A673 (cell line): ENCODE measurements at regions not wholly inside any gene's neighbourhood (a gene's known extent, or its start where the extent isn't known, plus 50 kb on each side); places are given as distances from the start of the nearest gene placed in this dataset.

Source experiments
- BruUV-seq: library from RNA; stranded (reverse); fragments of 400-500 nt; replicated peaks from 2 replicates; lab custom pipeline; 2021; lab: Mats Ljungman, UMichigan
- CTCF ChIA-PET: fragments of 300-600 bp; sonication (Branson Sonifier 250); formaldehyde crosslinking; loops from one replicate; lab custom pipeline; 2022; ENCODE audit warnings: antibody characterized with exemption; lab: Charles Lee
- POLR2A ChIA-PET: fragments of 300-600 bp; sonication (Branson Sonifier 250); formaldehyde crosslinking; loops from one replicate; lab custom pipeline; 2022; ENCODE audit warnings: antibody characterized with exemption; ENCODE audit not compliant: low non-redundant PET; lab: Charles Lee
- DNase-seq: peaks from one replicate; pipeline ENCODE4 v3.0.0-alpha.2; 2015; ENCODE audit warnings: low spot score
- H3K27ac ChIP-seq: fragments of 200-600 bp; sonication (generic); 2 replicates; pipeline ENCODE4 v1.5.1; 2016; ENCODE audit warnings: mixed run types, low read depth, mild to moderate bottlenecking, mixed read lengths, antibody characterized with exemption, low read length; ENCODE audit not compliant: poor library complexity, severe bottlenecking
- H3K27me3 ChIP-seq: fragments of 200-600 bp; sonication (generic); replicated peaks from 2 replicates; pipeline ENCODE4 v1.6.1; 2017; ENCODE audit warnings: mixed run types, low read depth, mild to moderate bottlenecking, mixed read lengths, antibody characterized with exemption, low read length; ENCODE audit not compliant: insufficient read depth, poor library complexity
- H3K36me3 ChIP-seq: fragments of 200-600 bp; sonication (generic); 2 replicates; pipeline ENCODE4 v1.6.1; 2016; ENCODE audit warnings: mixed run types, mild to moderate bottlenecking, mixed read lengths, antibody characterized with exemption, low read length; ENCODE audit not compliant: insufficient read depth, poor library complexity, severe bottlenecking
- H3K4me1 ChIP-seq: fragments of 200-600 bp; sonication (generic); 2 replicates; pipeline ENCODE4 v1.6.1; 2017; ENCODE audit warnings: mixed run types, mild to moderate bottlenecking, mixed read lengths, antibody characterized with exemption, low read length; ENCODE audit not compliant: insufficient read depth, poor library complexity, severe bottlenecking
- H3K4me3 ChIP-seq: fragments of 200-600 bp; sonication (generic); 2 replicates; pipeline ENCODE4 v1.5.1; 2016; ENCODE audit warnings: low read depth, mixed run types, mild to moderate bottlenecking, mixed read lengths, low read length; ENCODE audit not compliant: poor library complexity, severe bottlenecking
- H3K9me3 ChIP-seq: fragments of 200-600 bp; sonication (generic); 2 replicates; pipeline ENCODE4 v1.6.1; 2016; ENCODE audit warnings: mixed run types, low read depth, mild to moderate bottlenecking, mixed read lengths, antibody characterized with exemption, low read length; ENCODE audit not compliant: poor library complexity, severe bottlenecking
- CTCF ChIP-seq: fragments of 300-800, 200-600 bp; sonication (generic); conservative IDR thresholded peaks from 2 replicates; pipeline ENCODE4 v1.5.1; 2017; ENCODE audit warnings: low read depth, mild to moderate bottlenecking, antibody characterized with exemption, low read length, moderate library complexity, mixed read lengths
- EZH2 ChIP-seq: fragments of 200-600 bp; sonication (generic); IDR thresholded peaks from 2 replicates; pipeline ENCODE4 v1.6.1; 2017; ENCODE audit warnings: borderline replicate concordance, low read depth, mild to moderate bottlenecking, mixed read lengths, antibody characterized with exemption, low read length; ENCODE audit not compliant: poor library complexity, severe bottlenecking
- intact Hi-C: fragments of 100-400 bp; cut with micrococcal nuclease; formaldehyde crosslinking; loops from one replicate; pipeline ENCODE4 v1.10.0; 2022; ENCODE audit not compliant: unreplicated experiment

GRCh38 chr11:116543099-116543498, 229.7 kb downstream of the BUD13 start:
- Histone ChIP-seq H3K36me3 (no peaks in the 10 kb centered on the region), H3K4me3 (no peak overlapping the region), H3K9me3 (no peaks in the 10 kb centered on the region), H3K27ac (no peak overlapping the region), H3K4me1 (no peaks in the 10 kb centered on the region), H3K27me3 (peaks cover 92% of the 10 kb centered on the region)
- no peak for DNase-seq
- intact Hi-C loops: no loop called here
- POLR2A ChIA-PET: no interaction called here
- no TSS peak for BruUV-seq
- TF ChIP-seq CTCF (no peak), EZH2 (no peak)
- CTCF ChIA-PET: no interaction called here

DNA sequence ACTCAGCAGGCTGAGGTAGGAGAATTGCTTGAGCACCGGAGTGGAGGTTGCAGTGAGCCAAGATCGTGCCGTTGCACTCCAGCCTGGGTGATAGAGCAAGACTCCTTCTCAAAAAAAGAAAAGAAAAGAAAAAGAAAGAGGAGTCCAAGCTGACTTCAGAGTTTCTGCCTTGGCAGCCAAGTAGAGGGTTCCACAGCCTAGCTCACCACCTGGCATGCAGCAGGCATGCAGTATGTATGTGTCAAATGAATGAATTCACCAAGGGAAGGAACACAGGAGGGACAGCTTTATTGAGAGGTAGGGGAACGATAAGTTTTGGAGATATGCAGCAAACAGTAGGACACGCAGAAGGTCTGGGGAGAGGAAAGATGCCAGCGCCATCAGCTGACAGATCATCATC, 230.4 kb downstream of the BUD13 start:
- H3K27ac ChIP-seq: no peak overlapping the region
- ChIA-PET CTCF (no interaction called here), POLR2A (no interaction called here)
- intact Hi-C loops: no loop called here
- no peak for DNase-seq
- H3K4me3 ChIP-seq: no peak overlapping the region
- TF ChIP-seq CTCF (no peak), EZH2 (no peak)
- no peaks in the 10 kb centered on the region for H3K4me1 ChIP-seq
- peaks cover 93% of the 10 kb centered on the region for H3K27me3 ChIP-seq
- no peaks in the 10 kb centered on the region for H3K36me3 ChIP-seq
- H3K9me3 ChIP-seq: no peaks in the 10 kb centered on the region
- no TSS peak for BruUV-seq

DNA sequence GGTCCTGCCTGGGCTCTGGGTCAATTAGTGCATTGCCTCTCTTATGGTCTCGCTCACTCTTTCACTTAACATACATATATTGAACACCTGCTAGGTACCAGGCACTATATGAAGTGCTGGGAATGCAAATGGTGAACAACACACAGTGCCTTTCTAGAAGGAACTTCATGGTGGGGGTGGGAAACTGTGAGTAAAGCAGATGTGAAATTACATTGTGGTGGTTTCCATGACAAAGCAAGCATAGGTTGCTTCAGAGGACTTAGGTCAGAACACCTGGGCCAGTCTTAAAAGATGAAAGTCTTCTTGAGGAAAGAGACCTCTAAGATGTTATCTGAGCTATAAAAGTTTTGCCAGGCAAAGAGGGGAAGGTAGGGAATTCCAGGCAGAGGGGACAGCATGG, 231.3 kb downstream of the BUD13 start:
- CTCF ChIA-PET: no interaction called here
- POLR2A ChIA-PET: no interaction called here
- no peak for TF ChIP-seq CTCF

More for the DNA sequence above, 231.3 kb downstream of the BUD13 start:
- no peak overlapping the region for H3K27ac ChIP-seq
- no peak overlapping the region for H3K4me3 ChIP-seq
- intact Hi-C loops: no loop called here
- H3K36me3 ChIP-seq: no peaks in the 10 kb centered on the region
- no TSS peak for BruUV-seq
- no peak for DNase-seq
- H3K4me1 ChIP-seq: no peaks in the 10 kb centered on the region
- no peaks in the 10 kb centered on the region for H3K9me3 ChIP-seq
- peaks cover 93% of the 10 kb centered on the region for H3K27me3 ChIP-seq
